ENCODE measurements at regions not wholly inside any gene's neighbourhood (a gene's known extent, or its start where the extent isn't known, plus 50 kb on each side); places are given as distances from the start of the nearest gene placed in this dataset.

GRCh38 chr16:49953090-49953489 is 71.9 kb upstream of the CNEP1R1 start:
- H3K9me2 ChIP-seq (ENCODE audit: insufficient read depth), result no peaks in the 10 kb centered on the region
- no TSS peak for BruUV-seq (replicated peaks)
- H3K79me2 ChIP-seq (ENCODE audit: insufficient read depth, low read length), result no peaks in the 10 kb centered on the region
- H2AFZ ChIP-seq (ENCODE audit: low read depth, low read length, poor library complexity, severe bottlenecking), result no peak overlapping the region
- DNase-seq (ENCODE audit: low read depth, low spot score) (no peak), ATAC-seq (no peak)
- H3K9ac ChIP-seq (ENCODE audit: low read length), result no peak overlapping the region
- ChIA-PET CTCF (no interaction called here), RAD21 (ENCODE audit: low non-redundant PET in 1 of 2, low total read pairs in 2 of 2, uncharacterized antibody in 2 of 2, unreplicated experiment in 2 of 2) (no interaction called here), POLR2A (no interaction called here)
- no peak for TF ChIP-seq EZH2phosphoT487 (IDR thresholded peaks at IDR 0.05; ENCODE audit: borderline replicate concordance)
- TF ChIP-seq JUND (IDR thresholded peaks at IDR 0.05), result no peak
- H3K27ac ChIP-seq (ENCODE audit: low read depth, low read length), result no peak overlapping the region
- no peaks in the 10 kb centered on the region for H3K27me3 ChIP-seq (ENCODE audit: insufficient read depth, low read length)
- H3K4me1 ChIP-seq (ENCODE audit: control insufficient read depth in 1 of 2, insufficient read depth in 2 of 2, low read length in 2 of 2), result peaks cover 5 to 9% of the 10 kb centered on the region in 2 experiments; a peak in 3 of 4 replicates
- no peaks in the 10 kb centered on the region for H3K9me3 ChIP-seq (ENCODE audit: control insufficient read depth in 1 of 2, insufficient read depth in 1 of 2, low read depth in 1 of 2, low read length in 2 of 2)
- H3K36me3 ChIP-seq (ENCODE audit: control insufficient read depth in 1 of 2, insufficient read depth in 2 of 2, low read length in 2 of 2), result no peaks in the 10 kb centered on the region
- no peak overlapping the region for H3K4me2 ChIP-seq (ENCODE audit: low read length)
- no peaks in the 10 kb centered on the region for H4K20me1 ChIP-seq (ENCODE audit: insufficient read depth)
- H3K4me3 ChIP-seq (replicated peaks in 1 of 2; ENCODE audit: low read depth in 1 of 2, low read length in 2 of 2), result no peak overlapping the region
- intact Hi-C loops (cut with micrococcal nuclease), result no loop called here

GRCh38 chr16:49955858-49956257 is 69.2 kb upstream of the CNEP1R1 start:
- no TSS peak for BruUV-seq (replicated peaks)
- no peak overlapping the region for H2AFZ ChIP-seq (ENCODE audit: low read depth, low read length, poor library complexity, severe bottlenecking)
- intact Hi-C loops (cut with micrococcal nuclease), result no loop called here
- TF ChIP-seq CTCF (IDR thresholded peaks at IDR 0.05 in 2 of 3, conservative IDR thresholded peaks at IDR 0.05 in 1 of 3; ENCODE audit: borderline replicate concordance in 1 of 3, insufficient read depth in 1 of 3, low read depth in 2 of 3, low read length in 2 of 3) (no peak), ZBTB33 (IDR thresholded peaks at IDR 0.05; ENCODE audit: extremely low read depth, insufficient replicate concordance, low read length) (no peak), SIN3A (IDR thresholded peaks at IDR 0.05; ENCODE audit: low read depth) (no peak), FOSL1 (IDR thresholded peaks at IDR 0.05; ENCODE audit: low read depth) (no peak), ELF1 (IDR thresholded peaks at IDR 0.05; ENCODE audit: borderline replicate concordance, low read depth) (no peak)
- no peaks in the 10 kb centered on the region for H3K36me3 ChIP-seq (ENCODE audit: control insufficient read depth in 1 of 2, insufficient read depth in 2 of 2, low read length in 2 of 2)
- no peaks in the 10 kb centered on the region for H3K9me3 ChIP-seq (ENCODE audit: control insufficient read depth in 1 of 2, insufficient read depth in 1 of 2, low read depth in 1 of 2, low read length in 2 of 2)
- H3K4me2 ChIP-seq (ENCODE audit: low read length), result no peak overlapping the region
- ChIA-PET CTCF (no interaction called here), RAD21 (ENCODE audit: low non-redundant PET in 1 of 2, low total read pairs in 2 of 2, uncharacterized antibody in 2 of 2, unreplicated experiment in 2 of 2) (no interaction called here), POLR2A (no interaction called here)
- H3K9ac ChIP-seq (ENCODE audit: low read length), result no peak overlapping the region
- H3K4me3 ChIP-seq (replicated peaks in 1 of 2; ENCODE audit: low read depth in 1 of 2, low read length in 2 of 2), result no peak overlapping the region
- H3K27ac ChIP-seq (ENCODE audit: low read depth, low read length), result no peak overlapping the region
- DNase-seq (ENCODE audit: low read depth, low spot score) (no peak), ATAC-seq (no peak)
- H4K20me1 ChIP-seq (ENCODE audit: insufficient read depth), result no peaks in the 10 kb centered on the region
- no peaks in the 10 kb centered on the region for H3K79me2 ChIP-seq (ENCODE audit: insufficient read depth, low read length)
- H3K9me2 ChIP-seq (ENCODE audit: insufficient read depth), result no peaks in the 10 kb centered on the region
- H3K27me3 ChIP-seq (ENCODE audit: insufficient read depth, low read length), result no peaks in the 10 kb centered on the region
- peaks cover 5 to 11% of the 10 kb centered on the region in 2 experiments; a peak in 3 of 4 replicates for H3K4me1 ChIP-seq (ENCODE audit: control insufficient read depth in 1 of 2, insufficient read depth in 2 of 2, low read length in 2 of 2)

All from HCT116 (cell line).